GF-D8 (cell line): ENCODE measurements at regions not wholly inside any gene's neighbourhood (a gene's known extent, or its start where the extent isn't known, plus 50 kb on each side); places are given as distances from the start of the nearest gene placed in this dataset.

Experiments used
- DNase-seq: peaks from one replicate; lab custom pipeline; 2025; lab: John Stamatoyannopoulos, UW

GRCh38 chr2:100222844-100223243, 80.5 kb upstream of the AFF3 start:
- no peak for DNase-seq

DNA sequence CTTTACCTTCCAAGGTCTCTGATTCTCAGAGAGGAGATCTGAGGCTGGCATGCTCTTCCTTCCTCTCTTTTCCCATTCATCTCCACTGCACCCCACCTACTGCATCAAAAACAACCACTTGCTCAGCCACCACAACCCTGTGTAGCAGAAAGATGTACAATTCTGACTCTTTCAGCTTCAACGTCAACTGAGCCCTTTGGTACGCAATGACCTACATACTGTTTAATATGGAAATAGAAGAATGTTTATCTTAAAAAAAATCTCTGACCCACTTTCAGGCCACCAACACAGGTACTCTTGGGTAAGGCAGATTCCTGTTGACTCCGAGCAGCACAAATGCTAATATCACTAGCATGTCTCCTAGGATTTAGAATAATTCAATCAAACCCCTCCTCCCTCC, 76.2 kb upstream of the AFF3 start:
- no peak for DNase-seq

DNA sequence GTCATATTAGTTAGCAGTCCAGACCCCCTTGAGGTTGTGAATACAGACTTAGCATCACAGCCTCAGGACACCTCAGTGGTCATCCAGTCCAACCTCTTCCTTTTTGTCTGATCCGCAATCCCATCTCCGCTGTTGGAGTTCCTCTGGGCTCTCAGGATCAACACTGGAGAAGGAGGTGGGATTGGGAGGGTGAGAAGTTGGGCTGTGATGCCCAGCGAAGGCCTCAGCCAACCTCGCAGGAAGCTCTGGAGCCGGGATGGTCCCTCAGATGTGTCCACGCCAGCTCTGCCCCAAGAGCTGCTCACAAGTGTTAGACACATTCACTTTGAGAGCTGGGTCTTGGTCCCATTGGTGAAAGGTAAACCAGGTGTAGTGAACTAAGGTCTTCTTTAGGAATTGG, 74.9 kb upstream of the AFF3 start:
- DNase-seq = no peak

GRCh38 chr2:100216015-100216414, 73.6 kb upstream of the AFF3 start:
- DNase-seq = no peak

DNA sequence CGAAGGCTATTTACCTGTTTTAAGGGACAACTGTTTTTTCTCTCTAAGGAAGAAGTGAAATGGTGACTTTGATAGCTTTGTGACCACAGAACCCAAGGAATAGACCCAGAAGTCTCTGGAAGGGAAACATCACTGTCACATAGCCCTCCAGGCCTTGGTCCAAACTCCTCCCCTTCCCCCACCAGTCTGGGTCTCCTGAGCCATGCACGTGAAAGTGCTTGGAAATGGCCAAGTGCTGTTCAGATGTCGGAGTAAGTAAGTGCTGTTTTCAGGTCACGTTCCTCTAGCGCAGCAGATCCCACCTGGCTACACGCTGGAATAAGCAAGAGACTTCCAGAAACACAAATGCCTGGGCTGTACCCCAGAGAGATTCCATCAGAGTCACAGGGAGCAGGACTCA, 73.0 kb upstream of the AFF3 start:
- no peak for DNase-seq

GRCh38 chr2:100214265-100214971, 72.0 kb upstream of the AFF3 start:
- peak; percentile 58 for DNase-seq

DNA sequence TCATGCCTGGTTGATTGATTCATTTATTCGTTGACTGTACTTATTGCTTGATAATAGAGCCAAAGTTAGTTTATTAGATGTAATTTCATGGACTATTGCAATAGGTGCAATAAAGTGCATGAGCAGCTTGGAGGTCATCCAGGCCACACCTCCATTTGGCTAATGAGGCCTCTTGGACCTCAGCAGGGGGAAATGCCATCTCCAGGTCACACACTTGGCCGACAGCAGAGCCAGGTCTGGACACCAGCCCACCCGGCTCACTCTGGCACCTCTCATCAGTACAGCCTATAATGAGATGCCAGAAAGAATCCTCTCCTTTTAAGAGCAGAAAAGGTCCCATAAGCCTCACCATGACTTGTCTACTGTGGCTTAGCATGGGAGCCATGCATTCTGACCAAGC, 71.2 kb upstream of the AFF3 start:
- no peak for DNase-seq

GRCh38 chr2:100212850-100213249, 70.5 kb upstream of the AFF3 start:
- no peak for DNase-seq

DNA sequence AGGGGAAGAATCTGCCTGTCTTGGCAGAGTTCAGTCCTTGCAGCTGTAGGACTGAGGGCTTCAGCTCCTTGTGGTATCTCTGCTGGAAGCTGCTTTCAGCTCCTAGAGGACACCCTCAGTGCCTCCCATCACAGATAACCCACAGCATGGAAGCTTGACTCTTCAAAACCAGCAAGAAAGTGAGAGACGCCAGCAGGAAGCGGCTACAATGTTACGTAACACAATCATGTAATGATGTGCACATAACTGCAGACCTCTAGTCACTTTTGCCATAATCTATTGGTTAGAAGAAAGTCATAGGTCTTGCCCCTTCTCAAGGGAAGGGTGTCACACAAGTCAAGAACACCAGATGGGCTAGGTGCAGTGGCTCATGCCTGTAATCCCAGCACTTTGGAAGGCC, 69.1 kb upstream of the AFF3 start:
- DNase-seq = peak; percentile 34

DNA sequence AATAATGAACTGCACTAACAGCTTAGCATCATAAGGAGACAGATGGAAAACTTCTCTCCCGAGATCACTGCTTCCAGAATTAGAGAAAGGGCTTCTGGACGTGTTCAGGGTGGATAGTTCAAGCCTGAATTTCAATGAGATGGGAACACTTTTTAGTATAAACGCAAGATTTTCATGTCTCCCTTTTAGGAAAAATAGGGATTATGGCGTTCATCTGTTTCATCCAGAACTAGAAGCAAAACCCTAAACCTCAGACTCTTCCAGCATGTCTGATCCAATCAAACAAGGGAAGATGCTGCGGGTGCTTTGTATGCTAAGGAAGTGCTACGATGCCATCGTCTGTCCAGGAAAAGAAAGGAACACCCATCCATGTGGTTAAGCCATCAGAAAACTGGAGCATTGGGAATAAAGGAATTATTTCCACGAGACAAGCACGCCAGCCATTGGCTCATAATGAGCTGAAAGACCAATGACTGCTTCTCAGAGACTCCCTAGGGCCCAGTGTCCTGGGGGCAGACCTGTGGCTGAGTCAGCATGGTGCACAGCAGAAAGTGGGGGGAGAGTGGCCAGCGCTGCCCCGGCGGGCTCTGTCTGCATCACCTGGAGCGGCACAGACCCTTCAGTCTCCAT, 65.9 kb upstream of the AFF3 start:
- no peak for DNase-seq

- no peak for DNase-seq
Measured at GRCh38 chr2:100207411-100207885, 65.1 kb upstream of the AFF3 start.

DNA sequence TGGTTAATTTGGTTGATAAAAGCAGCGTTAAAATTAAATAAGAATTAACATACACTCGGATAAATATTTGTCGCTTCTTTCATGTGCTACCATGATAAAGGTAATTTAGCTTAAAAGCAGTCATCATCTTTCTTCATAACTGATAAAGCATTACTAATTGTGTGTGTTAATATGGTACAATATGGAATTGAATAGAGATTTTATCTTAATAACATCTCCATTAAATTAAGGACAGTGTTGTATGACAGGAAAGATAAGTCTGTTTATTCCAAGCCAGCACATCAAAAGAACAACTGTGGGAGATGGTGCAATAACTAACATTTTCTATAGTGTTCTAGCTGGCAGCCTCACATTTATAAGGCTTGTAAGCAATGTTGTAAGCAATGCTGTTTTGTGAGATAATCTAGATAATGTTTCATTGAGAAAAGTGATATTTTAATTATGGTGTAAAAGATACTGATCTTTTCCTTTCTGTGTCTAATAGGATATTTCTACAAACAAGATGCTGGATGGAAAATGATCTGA, 64.4 kb upstream of the AFF3 start:
- DNase-seq = no peak

GRCh38 chr2:100205174-100205573, 62.8 kb upstream of the AFF3 start:
- DNase-seq = no peak

GRCh38 chr2:100202567-100202966, 60.2 kb upstream of the AFF3 start:
- DNase-seq = no peak

DNA sequence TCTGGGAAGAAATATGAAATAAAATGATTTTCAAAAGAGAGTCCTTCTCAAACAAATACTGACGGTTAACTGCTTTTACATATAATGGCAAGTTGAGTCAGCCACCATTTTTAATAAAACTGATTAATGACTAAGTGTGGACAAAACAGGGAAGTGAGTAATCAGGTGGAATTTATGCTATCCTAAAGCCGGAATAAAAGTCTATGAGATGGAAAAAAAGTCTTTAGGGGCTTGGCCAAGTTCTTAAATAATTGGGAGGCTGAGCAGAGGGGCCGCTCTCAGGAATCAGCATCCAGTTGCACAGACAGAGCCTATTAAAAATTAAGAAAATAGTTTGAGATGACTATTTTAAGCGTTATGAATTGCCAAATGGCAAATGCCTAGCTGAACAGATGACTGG, 58.6 kb upstream of the AFF3 start:
- DNase-seq = no peak

GRCh38 chr2:100199421-100199820, 57.0 kb upstream of the AFF3 start:
- DNase-seq = no peak

DNA sequence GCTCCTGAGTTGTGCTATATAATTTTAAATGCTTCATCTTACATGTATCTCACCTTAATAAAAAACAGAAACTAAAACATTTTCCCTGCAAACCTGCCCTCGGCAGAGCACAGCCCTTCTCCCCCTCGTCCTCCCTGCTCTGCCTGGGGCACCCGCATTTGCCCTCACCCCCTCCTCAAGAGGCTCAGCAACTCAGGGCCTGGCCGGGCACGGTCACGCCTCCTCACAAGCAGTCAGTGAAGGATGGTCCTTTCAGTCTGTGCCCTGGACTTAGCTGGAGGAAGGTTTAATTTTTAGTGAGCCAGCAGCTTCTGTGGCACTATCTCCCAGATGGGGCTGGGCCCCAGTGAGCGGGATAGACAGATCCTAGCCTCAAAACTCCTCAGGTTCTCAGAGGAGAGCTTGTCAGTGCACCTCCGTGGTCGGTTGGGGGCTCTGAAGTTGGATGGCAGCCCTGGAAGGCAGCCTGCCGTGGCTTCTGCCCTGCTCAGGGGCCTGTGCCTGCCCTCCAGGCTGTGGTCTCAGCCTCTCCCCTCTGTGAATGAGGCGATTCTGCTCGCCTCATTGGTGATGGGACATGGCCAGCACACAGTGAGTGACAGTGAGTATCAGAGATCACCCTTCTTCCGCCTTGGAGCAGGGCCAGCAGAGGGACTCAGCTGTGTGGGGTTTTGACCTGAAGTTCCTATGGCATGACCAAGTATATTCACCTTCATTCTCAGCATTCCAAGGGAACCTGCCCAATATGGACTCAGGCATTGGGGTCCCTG, 56.3 kb upstream of the AFF3 start:
- DNase-seq = no peak

GRCh38 chr2:100197631-100198153, 55.3 kb upstream of the AFF3 start:
- no peak for DNase-seq

- no peak for DNase-seq
Measured at GRCh38 chr2:100196786-100197494, 54.5 kb upstream of the AFF3 start.

DNA sequence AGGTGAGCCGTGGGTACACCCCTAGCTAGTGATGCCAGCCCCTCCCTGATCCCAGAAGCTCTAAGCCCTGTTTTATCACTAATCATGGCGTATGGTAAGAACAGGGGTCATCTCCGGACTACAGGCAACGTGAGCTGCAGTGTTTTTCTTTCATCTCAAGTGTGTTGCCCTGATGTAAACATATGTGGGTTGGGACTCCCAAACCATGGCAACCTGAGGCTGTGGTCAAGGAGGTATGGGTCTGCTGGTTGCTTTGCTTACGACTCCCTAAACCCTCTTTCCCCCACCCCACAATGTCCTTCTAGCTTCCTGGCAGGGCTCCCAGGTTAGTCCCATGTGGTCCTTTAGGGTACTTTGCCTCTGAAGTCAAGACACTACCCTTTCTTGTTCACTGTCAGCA, 53.6 kb upstream of the AFF3 start:
- no peak for DNase-seq

DNA sequence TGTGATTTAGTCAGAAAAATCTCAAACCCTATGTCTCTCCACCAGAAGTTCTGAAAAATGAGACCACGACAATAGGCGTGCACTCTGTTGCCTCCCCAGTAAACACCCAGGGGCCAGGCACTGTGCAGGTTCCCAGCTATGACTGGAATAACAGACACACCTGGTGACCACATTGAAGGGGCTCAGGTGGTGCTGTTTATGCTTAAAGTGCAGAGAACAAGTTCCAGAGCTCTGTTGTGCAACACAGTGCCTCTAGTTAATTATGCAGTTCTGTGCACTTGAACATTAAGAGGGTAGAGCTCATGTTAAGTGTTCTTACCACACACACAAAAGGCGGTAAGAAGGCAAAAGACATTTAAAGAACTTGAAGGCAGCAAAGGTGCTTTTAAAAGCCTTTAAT, 52.6 kb upstream of the AFF3 start:
- DNase-seq = no peak

DNA sequence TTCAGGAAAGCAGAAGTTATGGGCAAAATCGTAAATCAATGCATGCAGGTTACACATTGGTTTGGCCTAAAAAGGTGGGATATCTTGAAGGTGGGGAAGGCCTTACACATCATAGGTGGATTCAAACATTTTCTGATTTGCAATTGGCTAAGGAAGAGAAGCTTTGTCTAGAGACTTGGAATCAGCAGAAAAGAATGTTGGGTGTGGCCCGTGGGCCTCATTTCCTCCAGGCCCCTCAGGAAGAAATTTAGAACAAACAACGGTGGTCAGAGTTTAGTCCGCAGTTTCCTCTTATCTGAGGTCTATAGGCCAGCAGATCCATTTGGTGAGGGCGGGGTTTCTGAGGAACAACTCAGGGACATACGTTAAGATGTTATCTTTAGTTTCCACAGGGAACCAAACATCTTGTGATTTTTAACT, 50.9 kb upstream of the AFF3 start:
- no peak for DNase-seq
